Nephron progenitor cell (in vitro differentiated cells): ENCODE measurements at regions not wholly inside any gene's neighbourhood (a gene's known extent, or its start where the extent isn't known, plus 50 kb on each side); places are given as distances from the start of the nearest gene placed in this dataset.

Experiments used
- DNase-seq: peaks from one replicate; pipeline ENCODE4 v3.0.0; 2021
- H3K27ac Mint-ChIP-seq: 2 replicates; pipeline ENCODE4 v1.8.0; 2021; ENCODE audit warnings: mild to moderate bottlenecking, moderate library complexity, mixed read lengths
- H3K27me3 Mint-ChIP-seq: 2 replicates; pipeline ENCODE4 v1.8.0; 2021; ENCODE audit warnings: mild to moderate bottlenecking, low read depth, mixed read lengths; ENCODE audit not compliant: poor library complexity
- H3K36me3 Mint-ChIP-seq: 2 replicates; pipeline ENCODE4 v1.8.0; 2021; ENCODE audit warnings: low read depth, mixed read lengths
- H3K4me1 Mint-ChIP-seq: 2 replicates; pipeline ENCODE4 v1.8.0; 2021; ENCODE audit warnings: mixed read lengths
- H3K4me3 Mint-ChIP-seq: 2 replicates; pipeline ENCODE4 v1.8.0; 2021; ENCODE audit warnings: mild to moderate bottlenecking, moderate library complexity, mixed read lengths
- H3K9me3 Mint-ChIP-seq: 2 replicates; pipeline ENCODE4 v1.8.0; 2021; ENCODE audit warnings: mild to moderate bottlenecking, moderate library complexity, mixed read lengths
- CTCF ChIP-seq: fragments of 200-600 bp; sonication (generic); IDR thresholded peaks from 2 replicates; pipeline ENCODE4 v1.5.0; 2021; ENCODE audit warnings: antibody characterized with exemption

- Mint-ChIP-seq H3K27me3 (peaks cover 8% of the 10 kb centered on the region), H3K36me3 (no peaks in the 10 kb centered on the region), H3K4me3 (no peak overlapping the region), H3K9me3 (no peaks in the 10 kb centered on the region), H3K27ac (no peak overlapping the region), H3K4me1 (peaks cover 57% of the 10 kb centered on the region)
- no peak for TF ChIP-seq CTCF
- DNase-seq, result no peak
Observed at GRCh38 chr6:6729971-6730370, 141.5 kb downstream of the LY86 start.

- no peak overlapping the region for H3K27ac Mint-ChIP-seq
- H3K9me3 Mint-ChIP-seq, result no peaks in the 10 kb centered on the region
- peaks cover 8% of the 10 kb centered on the region for H3K27me3 Mint-ChIP-seq
- H3K36me3 Mint-ChIP-seq, result no peaks in the 10 kb centered on the region
- H3K4me3 Mint-ChIP-seq, result no peak overlapping the region
- no peak for DNase-seq
- H3K4me1 Mint-ChIP-seq, result peaks cover 57% of the 10 kb centered on the region
- TF ChIP-seq CTCF, result no peak
Observed at GRCh38 chr6:6730831-6731230, 142.3 kb downstream of the LY86 start.

- H3K9me3 Mint-ChIP-seq, result no peaks in the 10 kb centered on the region
- peak overlapping the region; percentile 22 for H3K4me3 Mint-ChIP-seq
- H3K27ac Mint-ChIP-seq, result peak overlapping the region; percentile 12
- peaks cover 8% of the 10 kb centered on the region for H3K27me3 Mint-ChIP-seq
- H3K4me1 Mint-ChIP-seq, result peaks cover 72% of the 10 kb centered on the region
- no peaks in the 10 kb centered on the region for H3K36me3 Mint-ChIP-seq
- DNase-seq, result no peak
- no peak for TF ChIP-seq CTCF
Observed at GRCh38 chr6:6734479-6735465, 146.3 kb downstream of the LY86 start.

- H3K27ac Mint-ChIP-seq, result peak overlapping the region; percentile 97
- no peak for TF ChIP-seq CTCF
- H3K4me1 Mint-ChIP-seq, result peaks cover 81% of the 10 kb centered on the region
- no peaks in the 10 kb centered on the region for H3K36me3 Mint-ChIP-seq
- peak overlapping the region; percentile 73 for H3K4me3 Mint-ChIP-seq
- DNase-seq, result peak; percentile 74
- no peaks in the 10 kb centered on the region for H3K9me3 Mint-ChIP-seq
- H3K27me3 Mint-ChIP-seq, result peaks cover 8% of the 10 kb centered on the region
Observed at GRCh38 chr6:6736791-6737654, 148.5 kb downstream of the LY86 start.

- Mint-ChIP-seq H3K4me3 (peak overlapping the region; percentile 73), H3K4me1 (peaks cover 84% of the 10 kb centered on the region), H3K27me3 (peaks cover 8% of the 10 kb centered on the region), H3K36me3 (no peaks in the 10 kb centered on the region), H3K27ac (peak overlapping the region; percentile 97), H3K9me3 (no peaks in the 10 kb centered on the region)
- DNase-seq, result no peak
- TF ChIP-seq CTCF, result no peak
Observed at GRCh38 chr6:6737671-6738070, 149.2 kb downstream of the LY86 start.
